CD14-positive monocyte (primary cell): ENCODE measurements at regions not wholly inside any gene's neighbourhood (a gene's known extent, or its start where the extent isn't known, plus 50 kb on each side); places are given as distances from the start of the nearest gene placed in this dataset.

Experiments used
- DNase-seq, 3 donors: peaks; one replicate each; pipeline ENCODE4 v3.0.0-alpha.2; 2011 to 2022
- H2AFZ ChIP-seq: 2 replicates; pipeline ENCODE4 v1.6.0; 2012; ENCODE audit warnings: mild to moderate bottlenecking, low read depth, low read length, inconsistent platforms; ENCODE audit not compliant: insufficient read depth, poor library complexity, severe bottlenecking
- H3K27ac ChIP-seq, 2 donors: 1 replicate in 1 of 2; 2 replicates in 1 of 2; pipeline ENCODE4 v1.5.1; 2012 to 2013; ENCODE audit warnings: low read length in 2 of 2, control low read depth in 1 of 2, inconsistent platforms in 1 of 2, low read depth in 1 of 2, mild to moderate bottlenecking in 1 of 2
- H3K27me3 ChIP-seq, 2 donors: one replicate each; pipeline versions ENCODE4 v1.6.0 to v1.6.1; 2011 to 2013; ENCODE audit warnings: low read length in 2 of 2; ENCODE audit not compliant: control insufficient read depth in 2 of 2, insufficient read depth in 2 of 2
- H3K36me3 ChIP-seq, 2 donors: replicated peaks in 1 of 2; 1 replicate in 1 of 2; 2 replicates in 1 of 2; pipeline versions ENCODE4 v1.5.1 to v1.6.1; 2012 to 2013; ENCODE audit warnings: low read length in 2 of 2, control low read depth in 1 of 2, inconsistent platforms in 1 of 2, mild to moderate bottlenecking in 1 of 2; ENCODE audit not compliant: insufficient read depth in 2 of 2, control insufficient read depth in 1 of 2
- H3K4me1 ChIP-seq, 2 donors: 1 replicate in 1 of 2; 2 replicates in 1 of 2; pipeline versions ENCODE4 v1.5.1 to v1.6.1; 2012 to 2013; ENCODE audit warnings: low read length in 2 of 2, control low read depth in 1 of 2, inconsistent platforms in 1 of 2, mild to moderate bottlenecking in 1 of 2, moderate library complexity in 1 of 2; ENCODE audit not compliant: insufficient read depth in 2 of 2, control insufficient read depth in 1 of 2
- H3K4me2 ChIP-seq: replicated peaks from 2 replicates; pipeline ENCODE3; 2012; ENCODE audit warnings: low read length, moderate library complexity, mild to moderate bottlenecking; ENCODE audit not compliant: poor library complexity, severe bottlenecking; ENCODE audit errors: extremely low read depth
- H3K4me3 ChIP-seq, 3 experiments: fragments of 200-600 bp in 1 of 3; sonication (generic) in 1 of 3; replicated peaks in 1 of 3; 1 replicate in 2 of 3; 2 replicates in 1 of 3; pipeline ENCODE4 v1.5.1; 2011 to 2013; ENCODE audit warnings: low read length in 3 of 3, mild to moderate bottlenecking in 3 of 3, control low read depth in 2 of 3, low read depth in 2 of 3, inconsistent platforms in 1 of 3, moderate library complexity in 1 of 3
- H3K79me2 ChIP-seq: 2 replicates; pipeline ENCODE4 v1.6.0; 2012; ENCODE audit warnings: mild to moderate bottlenecking, control low read depth, inconsistent platforms, low read length, moderate library complexity; ENCODE audit not compliant: insufficient read depth
- H3K9ac ChIP-seq: 2 replicates; pipeline ENCODE4 v1.6.0; 2017; ENCODE audit warnings: low read length, mild to moderate bottlenecking; ENCODE audit not compliant: insufficient read depth, poor library complexity, severe bottlenecking
- H3K9me3 ChIP-seq, 2 donors: replicated peaks in 1 of 2; 1 replicate in 1 of 2; 2 replicates in 1 of 2; pipeline versions ENCODE4 v1.5.1 to v1.6.1; 2012 to 2013; ENCODE audit warnings: low read length in 2 of 2, control low read depth in 1 of 2; ENCODE audit not compliant: control insufficient read depth in 1 of 2, insufficient read depth in 1 of 2
- H4K20me1 ChIP-seq: 2 replicates; pipeline ENCODE4 v1.6.0; 2012; ENCODE audit warnings: mild to moderate bottlenecking, low read length, control low read depth, moderate library complexity; ENCODE audit not compliant: insufficient read depth
- H3K27ac Mint-ChIP-seq, 7 donors: one replicate each; pipeline ENCODE4 v1.8.0; 2020; ENCODE audit warnings: mild to moderate bottlenecking in 7 of 7, mixed read lengths in 7 of 7, moderate library complexity in 6 of 7, inconsistent platforms in 2 of 7
- H3K27me3 Mint-ChIP-seq, 3 donors: one replicate each; pipeline ENCODE4 v1.8.0; 2021 to 2022; ENCODE audit warnings: low read depth in 3 of 3, mild to moderate bottlenecking in 3 of 3, mixed read lengths in 3 of 3, moderate library complexity in 3 of 3, inconsistent platforms in 1 of 3
- H3K36me3 Mint-ChIP-seq, 2 donors: one replicate each; pipeline ENCODE4 v1.8.0; 2020; ENCODE audit warnings: mixed read lengths in 2 of 2, inconsistent platforms in 1 of 2, mild to moderate bottlenecking in 1 of 2
- H3K4me1 Mint-ChIP-seq: one replicate; pipeline ENCODE4 v1.8.0; 2020; ENCODE audit warnings: mild to moderate bottlenecking, mixed read lengths
- H3K4me3 Mint-ChIP-seq, 2 donors: one replicate each; pipeline ENCODE4 v1.8.0; 2020; ENCODE audit warnings: mild to moderate bottlenecking in 2 of 2, mixed read lengths in 2 of 2, moderate library complexity in 1 of 2
- H3K9me3 Mint-ChIP-seq, 7 donors: one replicate each; pipeline ENCODE4 v1.8.0; 2020 to 2022; ENCODE audit warnings: mixed read lengths in 7 of 7, mild to moderate bottlenecking in 6 of 7, moderate library complexity in 6 of 7, inconsistent platforms in 2 of 7
- CTCF ChIP-seq: fragments of 200-600 bp; IDR thresholded peaks from one replicate; pipeline ENCODE4 v1.8.0; 2022; ENCODE audit warnings: antibody characterized with exemption, mild to moderate bottlenecking
- WGBS: methylation state at CpG from one replicate; pipeline ENCODE4 v1.1.5; 2013; ENCODE audit warnings: missing lambda C conversion rate; ENCODE audit not compliant: insufficient coverage; 5-methylcytosine and 5-hydroxymethylcytosine counted together
- intact Hi-C, 2 donors: fragments of 100-400 bp; cut with micrococcal nuclease; formaldehyde crosslinking; loops; one replicate each; pipeline versions ENCODE4 v1.15.0 to v1.15.1; 2023

GRCh38 chr7:68722044-68722443 lies 876.2 kb upstream of the AUTS2 start:
- H3K27ac ChIP-seq = no peak overlapping the region
- H3K4me2 ChIP-seq = no peak overlapping the region
- Mint-ChIP-seq H3K36me3 (no peaks in the 10 kb centered on the region), H3K4me3 (no peak overlapping the region), H3K4me1 (no peaks in the 10 kb centered on the region), H3K27ac (no peak overlapping the region), H3K9me3 (peaks cover 1 to 25% (median 9%) of the 10 kb centered on the region in 7 donors), H3K27me3 (no peaks in the 10 kb centered on the region)
- H2AFZ ChIP-seq = no peak overlapping the region
- H3K79me2 ChIP-seq = no peaks in the 10 kb centered on the region
- peaks cover 28 to 47% of the 10 kb centered on the region in 2 donors for H3K9me3 ChIP-seq
- TF ChIP-seq CTCF = no peak
- no peaks in the 10 kb centered on the region for H3K4me1 ChIP-seq
- H4K20me1 ChIP-seq = no peaks in the 10 kb centered on the region
- no peak for DNase-seq
- no peaks in the 10 kb centered on the region for H3K36me3 ChIP-seq
- no CpG with 5 or more reads among the region's 1 CpG for WGBS
- intact Hi-C loops = no loop called here
- H3K4me3 ChIP-seq = no peak overlapping the region
- no peaks in the 10 kb centered on the region for H3K27me3 ChIP-seq
- no peak overlapping the region for H3K9ac ChIP-seq

- H3K27me3 ChIP-seq = no peaks in the 10 kb centered on the region
Observed at GRCh38 chr7:68724965-68725364, 873.3 kb upstream of the AUTS2 start.

More at GRCh38 chr7:68724965-68725364, 873.3 kb upstream of the AUTS2 start:
- Histone ChIP-seq H3K4me3 (no peak overlapping the region), H3K9me3 (peaks cover 42 to 50% of the 10 kb centered on the region in 2 donors), H3K36me3 (no peaks in the 10 kb centered on the region), H3K4me1 (no peaks in the 10 kb centered on the region), H4K20me1 (no peaks in the 10 kb centered on the region), H2AFZ (no peak overlapping the region), H3K9ac (no peak overlapping the region), H3K79me2 (no peaks in the 10 kb centered on the region), H3K27ac (no peak overlapping the region), H3K4me2 (no peak overlapping the region)
- DNase-seq = no peak
- no CpG with 5 or more reads among the region's 6 CpGs for WGBS
- H3K36me3 Mint-ChIP-seq = no peaks in the 10 kb centered on the region
- peaks cover 4 to 29% (median 15%) of the 10 kb centered on the region in 7 donors for H3K9me3 Mint-ChIP-seq
- no peak for TF ChIP-seq CTCF
- intact Hi-C loops = no loop called here
- H3K27ac Mint-ChIP-seq = peak overlapping the region in 1 of 7 donors; percentile 60
- H3K27me3 Mint-ChIP-seq = no peaks in the 10 kb centered on the region
- no peak overlapping the region for H3K4me3 Mint-ChIP-seq
- H3K4me1 Mint-ChIP-seq = no peaks in the 10 kb centered on the region
